Upper lobe of left lung (tissue), 6 donors: ENCODE measurements at regions not wholly inside any gene's neighbourhood (a gene's known extent, or its start where the extent isn't known, plus 50 kb on each side); places are given as distances from the start of the nearest gene placed in this dataset.

Source experiments
- ATAC-seq, 2 donors: fragments of 200-7000 bp; cut with Tn5 transposase; one replicate each; pipeline ENCODE4 v1.9.1; 2022; ENCODE audit warnings: mild to moderate bottlenecking in 2 of 2, moderate library complexity in 2 of 2; ENCODE audit not compliant: low FRiP score in 2 of 2
- DNase-seq, 2 donors: peaks; one replicate each; pipeline ENCODE4 v3.0.0-alpha.2; 2019 to 2020
- H3K27ac ChIP-seq, 4 donors: fragments of 200-600 bp; sonication (generic); one replicate each; pipeline ENCODE4 v1.5.1; 2016 to 2019
- H3K27me3 ChIP-seq, 4 donors: fragments of 200-600 bp; sonication (generic); one replicate each; pipeline ENCODE4 v1.5.1; 2017 to 2019
- H3K36me3 ChIP-seq, 4 donors: fragments of 200-600 bp; sonication (generic); one replicate each; pipeline ENCODE4 v1.5.1; 2016 to 2019
- H3K4me1 ChIP-seq, 4 donors: fragments of 200-600 bp; sonication (generic); one replicate each; pipeline ENCODE4 v1.5.1; 2018 to 2019
- H3K4me3 ChIP-seq, 4 donors: fragments of 200-600 bp; sonication (generic); one replicate each; pipeline ENCODE4 v1.5.1; 2017 to 2019; ENCODE audit warnings: mild to moderate bottlenecking in 2 of 4, moderate library complexity in 1 of 4
- H3K9me3 ChIP-seq, 4 donors: fragments of 200-600 bp; sonication (generic); one replicate each; pipeline ENCODE4 v1.5.1; 2018 to 2019
- EP300 ChIP-seq, 4 donors: sonication (generic); formaldehyde crosslinking; IDR thresholded peaks; one replicate each; pipeline ENCODE4 v1.5.1; 2017; ENCODE audit warnings: antibody characterized with exemption in 4 of 4, control low read depth in 2 of 4
- POLR2A ChIP-seq, 4 donors: fragments of 450-650 bp; IDR thresholded peaks; one replicate each; pipeline ENCODE4 v1.5.1; 2016 to 2017; ENCODE audit warnings: antibody characterized with exemption in 4 of 4, mild to moderate bottlenecking in 2 of 4
- POLR2AphosphoS5 ChIP-seq, 2 donors: sonication (generic); formaldehyde crosslinking; IDR thresholded peaks; one replicate each; pipeline ENCODE4 v1.5.1; 2017; ENCODE audit warnings: antibody characterized with exemption in 2 of 2
- WGBS, 2 donors: methylation state at CpG; one replicate each; pipeline ENCODE4 v1.1.5; 2017 to 2018; 5-methylcytosine and 5-hydroxymethylcytosine counted together
- TF ChIP-seq, protein P1 (sequence below), 6 experiments: fragments of 450-650 bp in 4 of 6; fragments of 200-600 bp in 2 of 6; sonication (generic) in 2 of 6; IDR thresholded peaks; one replicate each; pipeline ENCODE4 v1.5.1; 2016 to 2019; ENCODE audit warnings: antibody characterized with exemption in 6 of 6
- donor health status: DM: no; HTN: no; CAD: no; lungs with moderate emphysema.
- donor health status: DM: no; HTN: yes; CAD: no; lungs with severe emphysema.

GRCh38 chr5:100452126-100452525 lies 83.0 kb upstream of the FAM174A start:
- ATAC-seq (no peak), DNase-seq (no peak)
- no peak overlapping the region for H3K27ac ChIP-seq
- H3K9me3 ChIP-seq, result no peaks in the 10 kb centered on the region
- H3K36me3 ChIP-seq, result no peaks in the 10 kb centered on the region
- H3K27me3 ChIP-seq, result no peaks in the 10 kb centered on the region
- no peak overlapping the region for H3K4me3 ChIP-seq
- H3K4me1 ChIP-seq, result peaks cover 0 to 4% (median 1%) of the 10 kb centered on the region in 4 donors
- TF ChIP-seq, protein P1, sequence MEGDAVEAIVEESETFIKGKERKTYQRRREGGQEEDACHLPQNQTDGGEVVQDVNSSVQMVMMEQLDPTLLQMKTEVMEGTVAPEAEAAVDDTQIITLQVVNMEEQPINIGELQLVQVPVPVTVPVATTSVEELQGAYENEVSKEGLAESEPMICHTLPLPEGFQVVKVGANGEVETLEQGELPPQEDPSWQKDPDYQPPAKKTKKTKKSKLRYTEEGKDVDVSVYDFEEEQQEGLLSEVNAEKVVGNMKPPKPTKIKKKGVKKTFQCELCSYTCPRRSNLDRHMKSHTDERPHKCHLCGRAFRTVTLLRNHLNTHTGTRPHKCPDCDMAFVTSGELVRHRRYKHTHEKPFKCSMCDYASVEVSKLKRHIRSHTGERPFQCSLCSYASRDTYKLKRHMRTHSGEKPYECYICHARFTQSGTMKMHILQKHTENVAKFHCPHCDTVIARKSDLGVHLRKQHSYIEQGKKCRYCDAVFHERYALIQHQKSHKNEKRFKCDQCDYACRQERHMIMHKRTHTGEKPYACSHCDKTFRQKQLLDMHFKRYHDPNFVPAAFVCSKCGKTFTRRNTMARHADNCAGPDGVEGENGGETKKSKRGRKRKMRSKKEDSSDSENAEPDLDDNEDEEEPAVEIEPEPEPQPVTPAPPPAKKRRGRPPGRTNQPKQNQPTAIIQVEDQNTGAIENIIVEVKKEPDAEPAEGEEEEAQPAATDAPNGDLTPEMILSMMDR (IDR thresholded peaks at IDR 0.05), result no peak

DNA sequence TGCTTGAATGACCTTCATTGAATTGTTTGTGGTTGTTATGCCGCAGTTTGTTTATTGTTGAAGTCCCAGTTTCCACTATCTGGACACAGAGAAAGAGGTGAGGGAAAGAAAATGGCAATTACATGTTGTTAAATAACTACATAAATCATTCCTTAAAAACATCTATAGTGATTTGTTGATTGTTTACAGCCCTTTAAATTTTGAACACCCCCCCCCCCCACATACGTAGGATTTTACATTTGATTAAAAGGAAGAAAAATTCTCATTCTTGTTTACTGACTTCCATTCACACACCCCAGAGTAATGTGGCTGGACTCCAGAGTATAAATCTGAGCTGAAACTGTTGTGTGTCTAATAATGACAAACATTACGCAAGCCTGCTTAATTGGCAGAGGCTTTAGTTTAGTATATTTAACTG lies 87.1 kb upstream of the FAM174A start:
- H3K36me3 ChIP-seq, result no peaks in the 10 kb centered on the region
- ATAC-seq (no peak), DNase-seq (no peak)
- H3K4me3 ChIP-seq, result no peak overlapping the region
- TF ChIP-seq POLR2AphosphoS5 (IDR thresholded peaks at IDR 0.05) (no peak), POLR2A (IDR thresholded peaks at IDR 0.05) (no peak), EP300 (IDR thresholded peaks at IDR 0.05) (no peak)
- TF ChIP-seq, protein P1 (IDR thresholded peaks at IDR 0.05), result no peak
- H3K27ac ChIP-seq, result no peak overlapping the region
- peaks cover 0 to 4% (median 1%) of the 10 kb centered on the region in 4 donors for H3K4me1 ChIP-seq
- WGBS, 2 donors, result 48 to 53% methylated on average over 3 of the region's 3 CpGs
- H3K27me3 ChIP-seq, result no peaks in the 10 kb centered on the region
- H3K9me3 ChIP-seq, result no peaks in the 10 kb centered on the region

DNA sequence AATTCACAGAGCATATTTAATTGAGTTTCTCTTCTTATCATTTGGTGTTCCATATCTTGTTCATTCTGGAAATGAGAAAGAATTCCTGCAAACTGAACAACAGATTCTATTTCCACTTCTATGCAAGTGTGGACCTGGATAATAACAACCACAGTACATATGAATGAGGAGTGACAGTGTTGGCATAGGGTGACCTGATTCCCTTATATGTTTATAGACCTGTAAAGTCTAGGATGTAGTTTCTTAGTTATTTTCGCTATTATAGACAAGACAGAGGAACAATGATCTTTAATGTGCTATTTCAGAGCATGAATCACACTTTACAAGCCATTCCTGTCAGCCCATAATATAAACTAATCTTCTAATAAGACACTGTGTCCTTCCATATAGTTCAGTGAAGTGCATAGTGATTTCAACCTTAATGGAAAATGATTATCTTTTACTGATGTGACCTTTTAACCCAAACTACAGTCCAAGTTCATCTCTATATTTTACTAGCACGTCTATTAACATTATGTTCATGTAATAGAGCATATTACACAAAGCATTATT lies 88.2 kb upstream of the FAM174A start:
- Histone ChIP-seq H3K9me3 (no peaks in the 10 kb centered on the region), H3K27me3 (no peaks in the 10 kb centered on the region), H3K4me3 (no peak overlapping the region), H3K27ac (no peak overlapping the region), H3K36me3 (no peaks in the 10 kb centered on the region), H3K4me1 (peaks cover 0 to 4% (median 1%) of the 10 kb centered on the region in 4 donors)
- DNase-seq (no peak), ATAC-seq (no peak)
- WGBS, 2 donors, result 86% methylated on average over 2 of the region's 2 CpGs
- no peak for TF ChIP-seq POLR2AphosphoS5 (IDR thresholded peaks at IDR 0.05)
- TF ChIP-seq, protein P1 (IDR thresholded peaks at IDR 0.05), result no peak
- no peak for TF ChIP-seq POLR2A (IDR thresholded peaks at IDR 0.05)
- TF ChIP-seq EP300 (IDR thresholded peaks at IDR 0.05), result no peak

DNA sequence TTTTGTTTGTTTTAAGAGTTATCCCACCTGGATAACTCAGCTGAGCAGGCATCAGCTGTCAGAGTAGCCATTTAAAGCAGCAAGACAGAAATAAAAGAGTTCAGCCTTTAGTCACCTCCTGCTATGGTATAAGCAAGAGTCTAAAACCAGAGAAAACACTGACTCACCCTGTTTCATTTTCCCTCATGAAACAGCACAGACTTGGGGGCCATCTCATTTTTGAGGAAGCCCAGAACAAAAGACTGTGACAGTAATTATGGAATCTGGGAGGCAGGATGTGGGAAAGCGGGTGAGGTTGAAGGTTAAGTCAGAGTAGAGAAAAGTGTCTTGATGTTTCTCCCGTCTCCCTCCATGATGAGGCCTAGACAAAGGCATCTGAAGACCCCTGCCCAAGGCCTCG lies 90.2 kb upstream of the FAM174A start:
- WGBS, 2 donors, result 85 to 88% methylated on average over 3 of the region's 3 CpGs
- no peaks in the 10 kb centered on the region for H3K36me3 ChIP-seq
- no peaks in the 10 kb centered on the region for H3K27me3 ChIP-seq
- TF ChIP-seq EP300 (IDR thresholded peaks at IDR 0.05) (no peak), POLR2A (IDR thresholded peaks at IDR 0.05) (no peak), POLR2AphosphoS5 (IDR thresholded peaks at IDR 0.05) (no peak)
- TF ChIP-seq, protein P1 (IDR thresholded peaks at IDR 0.05), result no peak
- H3K4me3 ChIP-seq, result no peak overlapping the region
- H3K9me3 ChIP-seq, result no peaks in the 10 kb centered on the region
- H3K4me1 ChIP-seq, result peaks cover 0 to 4% (median 1%) of the 10 kb centered on the region in 4 donors
- H3K27ac ChIP-seq, result no peak overlapping the region
- ATAC-seq, result no peak
- DNase-seq, result peak in 1 of 2 donors; percentile 19

DNA sequence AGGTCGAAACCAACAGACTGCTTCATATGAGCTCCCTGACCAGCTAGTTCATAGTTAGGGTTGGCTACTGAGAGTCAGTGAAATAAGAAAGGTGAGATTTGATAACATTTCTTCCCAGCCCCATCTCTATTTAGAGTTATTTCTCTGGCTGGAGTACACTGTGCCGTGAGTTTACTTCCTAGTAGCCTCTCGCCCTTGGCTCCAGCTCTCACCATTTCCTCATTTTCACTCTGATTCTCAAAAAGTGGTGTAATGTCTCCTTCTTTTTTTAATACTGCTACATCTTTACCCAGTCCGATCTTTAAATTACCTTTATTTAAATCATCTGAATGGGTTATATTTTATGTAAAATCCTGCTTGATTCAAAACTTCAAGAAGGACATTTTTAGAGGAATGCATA lies 100.4 kb upstream of the FAM174A start:
- Histone ChIP-seq H3K36me3 (no peaks in the 10 kb centered on the region), H3K4me1 (no peaks in the 10 kb centered on the region), H3K27me3 (no peaks in the 10 kb centered on the region), H3K4me3 (no peak overlapping the region), H3K9me3 (no peaks in the 10 kb centered on the region), H3K27ac (no peak overlapping the region)
- WGBS, 2 donors, result 70 to 77% methylated on average over 4 of the region's 4 CpGs
- DNase-seq (no peak), ATAC-seq (no peak)
- no peak for TF ChIP-seq POLR2A (IDR thresholded peaks at IDR 0.05)
- TF ChIP-seq, protein P1 (IDR thresholded peaks at IDR 0.05), result no peak
- TF ChIP-seq EP300 (IDR thresholded peaks at IDR 0.05), result no peak
- no peak for TF ChIP-seq POLR2AphosphoS5 (IDR thresholded peaks at IDR 0.05)
